CD4-positive, alpha-beta T cell (primary cell): ENCODE measurements at regions not wholly inside any gene's neighbourhood (a gene's known extent, or its start where the extent isn't known, plus 50 kb on each side); places are given as distances from the start of the nearest gene placed in this dataset.

Experiments
- ATAC-seq: fragments of 200-7000 bp; cut with Tn5 transposase; one replicate; pipeline ENCODE4 v1.10.0; 2022; ENCODE audit warnings: mild to moderate bottlenecking; ENCODE audit not compliant: poor library complexity
- CTCF ChIA-PET: fragments of 350-600 bp; sonication (Branson Sonifier 250); formaldehyde crosslinking; loops from one replicate; lab custom pipeline; 2021; ENCODE audit warnings: antibody characterized with exemption, inconsistent platforms; lab: Charles Lee
- POLR2A ChIA-PET: fragments of 350-600 bp; sonication (Branson Sonifier 250); formaldehyde crosslinking; loops from one replicate; lab custom pipeline; 2021; ENCODE audit warnings: antibody characterized with exemption, inconsistent platforms; lab: Charles Lee
- DNase-seq, 14 experiments: peaks; one replicate each; pipeline ENCODE4 v3.0.0-alpha.2; 2013 to 2020; ENCODE audit warnings: mixed read lengths in 2 of 14
- H3K27ac ChIP-seq, 2 donors: one replicate each; pipeline versions ENCODE4 v1.5.1 to v1.7.0; 2013; ENCODE audit warnings: low read length in 2 of 2, low read depth in 1 of 2, mild to moderate bottlenecking in 1 of 2
- H3K27me3 ChIP-seq, 2 experiments: 1 replicate in 1 of 2; 2 replicates in 1 of 2; pipeline versions ENCODE4 v1.6.1 to v1.7.0; 2013; ENCODE audit warnings: low read length in 2 of 2, control low read depth in 1 of 2, mild to moderate bottlenecking in 1 of 2, moderate library complexity in 1 of 2; ENCODE audit not compliant: insufficient read depth in 2 of 2, control insufficient read depth in 1 of 2
- H3K36me3 ChIP-seq: one replicate; pipeline ENCODE4 v1.6.1; 2013; ENCODE audit warnings: low read length, control low read depth; ENCODE audit not compliant: insufficient read depth
- H3K4me1 ChIP-seq: one replicate; pipeline ENCODE4 v1.6.1; 2013; ENCODE audit warnings: low read length, control low read depth; ENCODE audit not compliant: insufficient read depth
- H3K4me3 ChIP-seq: one replicate; pipeline ENCODE4 v1.5.1; 2013; ENCODE audit warnings: mild to moderate bottlenecking, low read length, moderate library complexity
- H3K9me3 ChIP-seq, 2 experiments: 1 replicate in 1 of 2; 2 replicates in 1 of 2; pipeline versions ENCODE4 v1.6.1 to v1.7.0; 2013; ENCODE audit warnings: low read length in 2 of 2, mild to moderate bottlenecking in 2 of 2, control low read depth in 1 of 2, moderate library complexity in 1 of 2; ENCODE audit not compliant: control insufficient read depth in 1 of 2, insufficient read depth in 1 of 2
- H3K27ac Mint-ChIP-seq: one replicate; pipeline ENCODE4 v1.8.0; 2020; ENCODE audit warnings: mixed read lengths
- H3K27me3 Mint-ChIP-seq: one replicate; pipeline ENCODE4 v1.8.0; 2021; ENCODE audit warnings: mixed read lengths
- H3K36me3 Mint-ChIP-seq: one replicate; pipeline ENCODE4 v1.8.0; 2021; ENCODE audit warnings: low read depth, mixed read lengths
- H3K4me1 Mint-ChIP-seq: one replicate; pipeline ENCODE4 v1.8.0; 2021; ENCODE audit warnings: low read depth, mixed read lengths
- H3K4me3 Mint-ChIP-seq: one replicate; pipeline ENCODE4 v1.8.0; 2020; ENCODE audit warnings: mild to moderate bottlenecking, mixed read lengths
- H3K9me3 Mint-ChIP-seq: one replicate; pipeline ENCODE4 v1.8.0; 2020; ENCODE audit warnings: mixed read lengths
- CTCF ChIP-seq: fragments of 200-600 bp; IDR thresholded peaks from one replicate; pipeline ENCODE4 v1.8.0; 2022; ENCODE audit warnings: antibody characterized with exemption, mild to moderate bottlenecking
- intact Hi-C, 2 experiments: fragments of 100-400 bp; cut with DNase I in 1 of 2; cut with micrococcal nuclease in 1 of 2; formaldehyde crosslinking; loops; one replicate each; pipeline versions ENCODE4 v1.15.1 to v1.9.0; 2023 to 2025; cut with DNase I, micrococcal nuclease

DNA sequence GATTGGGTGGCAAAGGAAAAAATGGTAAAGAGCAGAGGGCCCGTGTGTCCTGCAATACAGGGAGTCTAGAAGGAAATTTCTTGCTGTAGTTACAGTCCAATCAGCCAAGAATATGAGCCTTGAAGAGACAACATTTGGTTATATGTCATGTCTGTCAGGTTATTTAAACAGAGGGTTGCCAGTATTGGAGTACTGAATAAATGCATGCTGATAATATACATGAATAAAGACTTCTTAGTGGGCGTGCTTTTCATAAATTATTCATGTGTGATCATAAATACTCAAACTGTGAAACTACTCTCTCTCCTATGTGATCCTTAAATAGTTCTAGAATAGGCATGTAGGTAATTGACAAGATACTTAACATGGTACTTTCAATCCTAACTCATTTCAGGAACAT is 249.0 kb downstream of the CRPPA start:
- TF ChIP-seq CTCF: no peak
- CTCF ChIA-PET: no interaction called here
- DNase-seq: no peak

DNA sequence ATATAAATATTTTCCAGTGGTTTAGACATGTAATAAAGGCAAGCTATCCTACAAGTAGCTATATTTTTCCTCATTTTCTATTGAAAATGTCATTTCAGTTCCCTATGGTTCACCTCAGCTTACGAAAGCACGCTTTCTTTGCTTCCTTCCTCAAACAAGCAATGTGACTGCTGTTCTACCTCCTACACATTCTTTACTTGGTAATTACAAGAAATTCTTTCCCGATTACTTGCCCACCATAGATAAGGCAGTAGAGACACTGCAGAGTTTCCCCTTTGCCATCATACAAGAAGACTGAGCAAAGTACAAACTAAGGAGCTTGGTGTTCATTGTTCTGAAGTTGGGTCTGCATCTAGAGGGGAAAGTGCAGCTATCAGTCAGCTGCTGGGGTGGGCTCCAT is 249.4 kb downstream of the CRPPA start:
- H3K4me1 ChIP-seq: no peaks in the 10 kb centered on the region
- POLR2A ChIA-PET: no interaction called here
- no peaks in the 10 kb centered on the region for H3K9me3 Mint-ChIP-seq
- ATAC-seq: no peak
- CTCF ChIA-PET: no interaction called here
- no peak for DNase-seq
- no peaks in the 10 kb centered on the region for H3K27me3 Mint-ChIP-seq
- no peak for TF ChIP-seq CTCF
- no peaks in the 10 kb centered on the region for H3K36me3 ChIP-seq
- no peaks in the 10 kb centered on the region for H3K4me1 Mint-ChIP-seq
- no peak overlapping the region for H3K27ac Mint-ChIP-seq
- H3K9me3 ChIP-seq: peaks cover 0 to 8% of the 10 kb centered on the region in 2 experiments
- intact Hi-C loops: no loop called here
- H3K27ac ChIP-seq: no peak overlapping the region
- H3K27me3 ChIP-seq: no peaks in the 10 kb centered on the region
- no peak overlapping the region for H3K4me3 ChIP-seq
- H3K4me3 Mint-ChIP-seq: no peak overlapping the region
- no peaks in the 10 kb centered on the region for H3K36me3 Mint-ChIP-seq

More for the DNA sequence above, 249.0 kb downstream of the CRPPA start:
- H3K9me3 Mint-ChIP-seq: no peaks in the 10 kb centered on the region
- Histone ChIP-seq H3K4me1 (no peaks in the 10 kb centered on the region), H3K9me3 (peaks cover 0 to 6% of the 10 kb centered on the region in 2 experiments), H3K36me3 (no peaks in the 10 kb centered on the region), H3K27ac (no peak overlapping the region), H3K4me3 (no peak overlapping the region), H3K27me3 (no peaks in the 10 kb centered on the region)
- POLR2A ChIA-PET: no interaction called here
- H3K27ac Mint-ChIP-seq: no peak overlapping the region
- H3K27me3 Mint-ChIP-seq: no peaks in the 10 kb centered on the region
- H3K4me1 Mint-ChIP-seq: no peaks in the 10 kb centered on the region
- ATAC-seq: no peak
- H3K36me3 Mint-ChIP-seq: no peaks in the 10 kb centered on the region
- no peak overlapping the region for H3K4me3 Mint-ChIP-seq
- intact Hi-C loops: no loop called here

DNA sequence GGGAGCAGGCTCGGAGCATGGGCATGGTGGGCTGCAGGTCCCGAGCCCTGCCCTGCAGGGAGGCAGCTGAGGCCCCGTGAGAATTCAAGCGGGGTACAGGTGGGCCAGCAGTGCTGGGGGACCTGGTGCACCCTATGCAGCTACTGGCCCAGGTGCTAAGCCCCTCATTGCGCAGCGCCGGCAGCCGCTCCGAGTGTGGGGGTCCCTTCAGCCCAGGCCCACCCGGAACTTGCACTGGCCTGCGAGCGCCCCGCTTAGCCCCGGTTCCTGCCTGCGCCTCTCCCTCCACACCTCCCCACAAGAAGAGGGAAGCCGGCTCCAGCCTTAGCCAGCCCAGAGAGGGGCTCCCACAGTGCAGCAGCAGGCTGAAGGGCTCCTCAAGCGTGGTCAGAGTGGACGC is 250.7 kb downstream of the CRPPA start:
- intact Hi-C loops: no loop called here
- H3K27me3 ChIP-seq: no peaks in the 10 kb centered on the region
- CTCF ChIA-PET: no interaction called here
- POLR2A ChIA-PET: no interaction called here
- H3K27ac ChIP-seq: no peak overlapping the region
- no peak overlapping the region for H3K4me3 ChIP-seq
- H3K27ac Mint-ChIP-seq: no peak overlapping the region
- no peaks in the 10 kb centered on the region for H3K4me1 ChIP-seq
- H3K9me3 Mint-ChIP-seq: peaks cover 4% of the 10 kb centered on the region
- ATAC-seq: no peak
- DNase-seq: peak in 1 of 14 experiments; percentile 4
- no peaks in the 10 kb centered on the region for H3K36me3 Mint-ChIP-seq
- no peaks in the 10 kb centered on the region for H3K27me3 Mint-ChIP-seq
- peaks cover 0 to 11% of the 10 kb centered on the region in 2 experiments for H3K9me3 ChIP-seq
- H3K4me3 Mint-ChIP-seq: no peak overlapping the region
- no peak for TF ChIP-seq CTCF
- H3K4me1 Mint-ChIP-seq: no peaks in the 10 kb centered on the region
- H3K36me3 ChIP-seq: no peaks in the 10 kb centered on the region
